Panc1 (cell line): ENCODE measurements at regions not wholly inside any gene's neighbourhood (a gene's known extent, or its start where the extent isn't known, plus 50 kb on each side); places are given as distances from the start of the nearest gene placed in this dataset.

Experiments used
- ATAC-seq: fragments of 200-7000 bp; cut with Tn5 transposase; 2 replicates; pipeline ENCODE4 v1.9.1; 2020; ENCODE audit warnings: mild to moderate bottlenecking, moderate library complexity
- BruUV-seq: library from RNA; stranded (reverse); fragments of 400-500 nt; replicated peaks from 2 replicates; lab custom pipeline; 2021; lab: Mats Ljungman, UMichigan
- CTCF ChIA-PET: fragments of 300-600 bp; sonication (Branson Sonifier 250); formaldehyde crosslinking; loops from one replicate; lab custom pipeline; 2022; ENCODE audit warnings: antibody characterized with exemption; lab: Charles Lee
- POLR2A ChIA-PET: fragments of 300-600 bp; sonication (Branson Sonifier 250); formaldehyde crosslinking; loops from one replicate; lab custom pipeline; 2022; ENCODE audit warnings: antibody characterized with exemption; lab: Charles Lee
- DNase-seq: peaks from one replicate; pipeline ENCODE4 v3.0.0-alpha.2; 2010; ENCODE audit warnings: low read depth, low spot score
- H3K27ac ChIP-seq: 2 replicates; pipeline ENCODE4 v1.5.1; 2011; ENCODE audit warnings: mild to moderate bottlenecking, low read length, inconsistent platforms
- H3K27me3 ChIP-seq: fragments of 200-500 bp; sonication (Bioruptor generic); 2 replicates; pipeline ENCODE4 v1.6.0; 2014; ENCODE audit warnings: low read length, inconsistent platforms; ENCODE audit not compliant: control insufficient read depth, insufficient read depth
- H3K36me3 ChIP-seq: fragments of 200-500 bp; sonication (Bioruptor generic); 2 replicates; pipeline ENCODE4 v1.5.1; 2014; ENCODE audit warnings: inconsistent platforms, mild to moderate bottlenecking, low read length, moderate library complexity; ENCODE audit not compliant: control insufficient read depth, insufficient read depth
- H3K4me1 ChIP-seq: 2 replicates; pipeline ENCODE4 v1.5.1; 2011; ENCODE audit warnings: inconsistent platforms, mild to moderate bottlenecking, low read length, moderate library complexity; ENCODE audit not compliant: control insufficient read depth, insufficient read depth
- H3K4me3 ChIP-seq, 2 experiments: 2 replicates each; pipeline ENCODE4 v1.5.1; 2011 to 2012; ENCODE audit warnings: low read depth in 2 of 2, low read length in 2 of 2, mild to moderate bottlenecking in 2 of 2, inconsistent platforms in 1 of 2, moderate library complexity in 1 of 2
- H3K9me3 ChIP-seq: fragments of 200-500 bp; sonication (Bioruptor generic); 2 replicates; pipeline ENCODE4 v1.5.1; 2014; ENCODE audit warnings: low read depth, mild to moderate bottlenecking, inconsistent platforms, low read length, moderate library complexity; ENCODE audit not compliant: control insufficient read depth, insufficient read depth
- POLR2AphosphoS5 ChIP-seq: IDR thresholded peaks from 2 replicates; pipeline ENCODE4 v1.6.1; 2012; ENCODE audit warnings: mild to moderate bottlenecking, low read depth, low read length, moderate library complexity
- SIN3A ChIP-seq: IDR thresholded peaks from 2 replicates; pipeline ENCODE4 v1.6.1; 2012; ENCODE audit warnings: low read depth, mild to moderate bottlenecking, low read length, moderate library complexity, borderline replicate concordance; ENCODE audit not compliant: insufficient read depth
- TCF7L2 ChIP-seq: IDR thresholded peaks from 2 replicates; pipeline ENCODE4 v1.6.1; 2011; ENCODE audit warnings: mild to moderate bottlenecking, low read depth, low read length, inconsistent platforms
- in situ Hi-C: cut with HindIII; loops from 2 replicates; pipeline ENCODE4 v1.10.0; 2016; ENCODE audit warnings: low sequenced_read_pairs, low pct_unique_long_range_greater_than_20kb
- intact Hi-C: fragments of 100-400 bp; cut with micrococcal nuclease; formaldehyde crosslinking; loops from one replicate; pipeline ENCODE4 v1.10.0; 2022; ENCODE audit not compliant: unreplicated experiment
- TF ChIP-seq, protein P1 (sequence below): fragments of 450-650 bp; IDR thresholded peaks from 2 replicates; pipeline ENCODE4 v1.5.1; 2017; ENCODE audit warnings: mild to moderate bottlenecking
- TF ChIP-seq, protein P2 (sequence below), 2 experiments: IDR thresholded peaks; 2 replicates each; pipeline ENCODE4 v1.6.1; 2011 to 2012; ENCODE audit warnings: low read depth in 2 of 2, control low read depth in 1 of 2, low read length in 1 of 2, mild to moderate bottlenecking in 1 of 2, moderate library complexity in 1 of 2; ENCODE audit not compliant: insufficient read depth in 1 of 2

- Histone ChIP-seq H3K27ac (no peak overlapping the region), H3K27me3 (peaks cover 7% of the 10 kb centered on the region; the same call in 1 of the 2 replicates), H3K4me3 (no peak overlapping the region), H3K4me1 (no peaks in the 10 kb centered on the region), H3K36me3 (no peaks in the 10 kb centered on the region), H3K9me3 (no peaks in the 10 kb centered on the region)
- ATAC-seq (peak; percentile 48; the same call in 1 of the 2 replicates), DNase-seq (no peak)
- TF ChIP-seq, protein P1, sequence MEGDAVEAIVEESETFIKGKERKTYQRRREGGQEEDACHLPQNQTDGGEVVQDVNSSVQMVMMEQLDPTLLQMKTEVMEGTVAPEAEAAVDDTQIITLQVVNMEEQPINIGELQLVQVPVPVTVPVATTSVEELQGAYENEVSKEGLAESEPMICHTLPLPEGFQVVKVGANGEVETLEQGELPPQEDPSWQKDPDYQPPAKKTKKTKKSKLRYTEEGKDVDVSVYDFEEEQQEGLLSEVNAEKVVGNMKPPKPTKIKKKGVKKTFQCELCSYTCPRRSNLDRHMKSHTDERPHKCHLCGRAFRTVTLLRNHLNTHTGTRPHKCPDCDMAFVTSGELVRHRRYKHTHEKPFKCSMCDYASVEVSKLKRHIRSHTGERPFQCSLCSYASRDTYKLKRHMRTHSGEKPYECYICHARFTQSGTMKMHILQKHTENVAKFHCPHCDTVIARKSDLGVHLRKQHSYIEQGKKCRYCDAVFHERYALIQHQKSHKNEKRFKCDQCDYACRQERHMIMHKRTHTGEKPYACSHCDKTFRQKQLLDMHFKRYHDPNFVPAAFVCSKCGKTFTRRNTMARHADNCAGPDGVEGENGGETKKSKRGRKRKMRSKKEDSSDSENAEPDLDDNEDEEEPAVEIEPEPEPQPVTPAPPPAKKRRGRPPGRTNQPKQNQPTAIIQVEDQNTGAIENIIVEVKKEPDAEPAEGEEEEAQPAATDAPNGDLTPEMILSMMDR, result peak; percentile 70; the same call in 1 of the 2 replicates
- TF ChIP-seq, protein P2, sequence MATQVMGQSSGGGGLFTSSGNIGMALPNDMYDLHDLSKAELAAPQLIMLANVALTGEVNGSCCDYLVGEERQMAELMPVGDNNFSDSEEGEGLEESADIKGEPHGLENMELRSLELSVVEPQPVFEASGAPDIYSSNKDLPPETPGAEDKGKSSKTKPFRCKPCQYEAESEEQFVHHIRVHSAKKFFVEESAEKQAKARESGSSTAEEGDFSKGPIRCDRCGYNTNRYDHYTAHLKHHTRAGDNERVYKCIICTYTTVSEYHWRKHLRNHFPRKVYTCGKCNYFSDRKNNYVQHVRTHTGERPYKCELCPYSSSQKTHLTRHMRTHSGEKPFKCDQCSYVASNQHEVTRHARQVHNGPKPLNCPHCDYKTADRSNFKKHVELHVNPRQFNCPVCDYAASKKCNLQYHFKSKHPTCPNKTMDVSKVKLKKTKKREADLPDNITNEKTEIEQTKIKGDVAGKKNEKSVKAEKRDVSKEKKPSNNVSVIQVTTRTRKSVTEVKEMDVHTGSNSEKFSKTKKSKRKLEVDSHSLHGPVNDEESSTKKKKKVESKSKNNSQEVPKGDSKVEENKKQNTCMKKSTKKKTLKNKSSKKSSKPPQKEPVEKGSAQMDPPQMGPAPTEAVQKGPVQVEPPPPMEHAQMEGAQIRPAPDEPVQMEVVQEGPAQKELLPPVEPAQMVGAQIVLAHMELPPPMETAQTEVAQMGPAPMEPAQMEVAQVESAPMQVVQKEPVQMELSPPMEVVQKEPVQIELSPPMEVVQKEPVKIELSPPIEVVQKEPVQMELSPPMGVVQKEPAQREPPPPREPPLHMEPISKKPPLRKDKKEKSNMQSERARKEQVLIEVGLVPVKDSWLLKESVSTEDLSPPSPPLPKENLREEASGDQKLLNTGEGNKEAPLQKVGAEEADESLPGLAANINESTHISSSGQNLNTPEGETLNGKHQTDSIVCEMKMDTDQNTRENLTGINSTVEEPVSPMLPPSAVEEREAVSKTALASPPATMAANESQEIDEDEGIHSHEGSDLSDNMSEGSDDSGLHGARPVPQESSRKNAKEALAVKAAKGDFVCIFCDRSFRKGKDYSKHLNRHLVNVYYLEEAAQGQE (IDR thresholded peaks at IDR 0.05; ENCODE audit: insufficient read depth in 1 of 2, low read depth in 2 of 2, low read length in 1 of 2), result no peak
- TF ChIP-seq POLR2AphosphoS5, result no peak
- no peak for TF ChIP-seq TCF7L2
- no TSS peak for BruUV-seq
- in situ Hi-C loops, result no loop called here
- intact Hi-C loops, result no loop called here
- POLR2A ChIA-PET, result no interaction called here
- CTCF ChIA-PET, result no interaction called here
These were observed 91.3 kb downstream of the UQCRFS1 start for GRCh38 chr19:29121684-29122083.

- DNase-seq (no peak), ATAC-seq (no peak)
- Histone ChIP-seq H3K9me3 (no peaks in the 10 kb centered on the region), H3K27me3 (peaks cover 6% of the 10 kb centered on the region; the same call in 1 of the 2 replicates), H3K36me3 (no peaks in the 10 kb centered on the region), H3K4me3 (no peak overlapping the region), H3K4me1 (no peaks in the 10 kb centered on the region), H3K27ac (no peak overlapping the region)
- TF ChIP-seq TCF7L2, result no peak
- no peak for TF ChIP-seq SIN3A
- no peak for TF ChIP-seq POLR2AphosphoS5
- TF ChIP-seq, protein P1, result no peak
- TF ChIP-seq, protein P2 (IDR thresholded peaks at IDR 0.05; ENCODE audit: insufficient read depth in 1 of 2, low read depth in 2 of 2, low read length in 1 of 2), result no peak
- BruUV-seq, result no TSS peak
- intact Hi-C loops (no loop called here), in situ Hi-C loops (no loop called here)
- POLR2A ChIA-PET, result no interaction called here
- CTCF ChIA-PET, result no interaction called here
These were observed 92.5 kb downstream of the UQCRFS1 start for GRCh38 chr19:29120466-29120865.
